Trophoblast cell (in vitro differentiated cells and primary cell): ENCODE measurements at regions not wholly inside any gene's neighbourhood (a gene's known extent, or its start where the extent isn't known, plus 50 kb on each side); places are given as distances from the start of the nearest gene placed in this dataset.
"Not testable (repeated sequence)": the region's sequence is repeated elsewhere in the genome, so short reads cannot be mapped to it uniquely, and the experiment has no call there.

Experiments
- DNase-seq, 2 donors: peaks; one replicate each; pipeline ENCODE4 v3.0.0-alpha.2; 2016
- H2AFZ ChIP-seq: 2 replicates; pipeline ENCODE4 v1.6.1; 2013; ENCODE audit warnings: low read length, moderate library complexity, mild to moderate bottlenecking; ENCODE audit not compliant: insufficient read depth, poor library complexity
- H2AK5ac ChIP-seq: 2 replicates; pipeline ENCODE4 v1.6.1; 2013; ENCODE audit warnings: mild to moderate bottlenecking, low read length
- H2BK120ac ChIP-seq: 2 replicates; pipeline ENCODE4 v1.6.1; 2013; ENCODE audit warnings: low read length, mild to moderate bottlenecking, moderate library complexity; ENCODE audit not compliant: insufficient read depth, poor library complexity
- H2BK12ac ChIP-seq: 2 replicates; pipeline ENCODE4 v1.6.1; 2013; ENCODE audit warnings: mild to moderate bottlenecking, low read length, moderate library complexity
- H2BK5ac ChIP-seq: 2 replicates; pipeline ENCODE4 v1.6.1; 2013; ENCODE audit warnings: low read length, low read depth, moderate library complexity, mild to moderate bottlenecking; ENCODE audit not compliant: poor library complexity
- H3K14ac ChIP-seq: 2 replicates; pipeline ENCODE4 v1.6.1; 2013; ENCODE audit warnings: mild to moderate bottlenecking, low read length
- H3K18ac ChIP-seq: 2 replicates; pipeline ENCODE4 v1.6.1; 2013; ENCODE audit warnings: mild to moderate bottlenecking, low read length
- H3K23ac ChIP-seq: 2 replicates; pipeline ENCODE4 v1.6.1; 2013; ENCODE audit warnings: low read length
- H3K27ac ChIP-seq: 2 replicates; pipeline ENCODE4 v1.5.1; 2013; ENCODE audit warnings: low read depth, mild to moderate bottlenecking, inconsistent platforms, low read length, moderate library complexity
- H3K27me3 ChIP-seq: 2 replicates; pipeline ENCODE4 v1.6.1; 2013; ENCODE audit warnings: inconsistent platforms, mild to moderate bottlenecking, low read length, moderate library complexity; ENCODE audit not compliant: insufficient read depth
- H3K36me3 ChIP-seq, 2 experiments: 1 replicate in 1 of 2; 2 replicates in 1 of 2; pipeline ENCODE4 v1.6.1; 2013; ENCODE audit warnings: low read length in 2 of 2, mild to moderate bottlenecking in 2 of 2, moderate library complexity in 1 of 2; ENCODE audit not compliant: insufficient read depth in 2 of 2, control insufficient read depth in 1 of 2
- H3K4ac ChIP-seq: 2 replicates; pipeline ENCODE4 v1.6.1; 2013; ENCODE audit warnings: low read depth, mild to moderate bottlenecking, low read length, moderate library complexity
- H3K4me1 ChIP-seq, 2 experiments: 1 replicate in 1 of 2; 2 replicates in 1 of 2; pipeline ENCODE4 v1.6.1; 2013; ENCODE audit warnings: low read length in 2 of 2, mild to moderate bottlenecking in 2 of 2, moderate library complexity in 1 of 2; ENCODE audit not compliant: insufficient read depth in 2 of 2, control insufficient read depth in 1 of 2
- H3K4me2 ChIP-seq: 2 replicates; pipeline ENCODE4 v1.6.1; 2013; ENCODE audit warnings: inconsistent platforms, mild to moderate bottlenecking, low read length, moderate library complexity
- H3K4me3 ChIP-seq: 2 replicates; pipeline ENCODE4 v1.5.1; 2013; ENCODE audit warnings: mild to moderate bottlenecking, low read depth, low read length, inconsistent platforms
- H3K79me1 ChIP-seq: one replicate; pipeline ENCODE4 v1.6.1; 2013; ENCODE audit warnings: low read length
- H3K79me2 ChIP-seq: 2 replicates; pipeline ENCODE4 v1.6.1; 2013; ENCODE audit warnings: low read length, mild to moderate bottlenecking; ENCODE audit not compliant: control insufficient read depth, insufficient read depth, poor library complexity
- H3K9ac ChIP-seq: 2 replicates; pipeline ENCODE4 v1.6.1; 2013; ENCODE audit warnings: mild to moderate bottlenecking, low read length
- H3K9me3 ChIP-seq: 2 replicates; pipeline ENCODE4 v1.6.1; 2013; ENCODE audit warnings: low read depth, mild to moderate bottlenecking, control low read depth, inconsistent platforms, low read length; ENCODE audit not compliant: insufficient read depth
- H4K12ac ChIP-seq: 2 replicates; pipeline ENCODE4 v1.6.1; 2013; ENCODE audit warnings: low read depth, mild to moderate bottlenecking, low read length, moderate library complexity
- H4K8ac ChIP-seq: 2 replicates; pipeline ENCODE4 v1.6.1; 2013; ENCODE audit warnings: low read depth, mild to moderate bottlenecking, low read length, moderate library complexity
- H4K91ac ChIP-seq: one replicate; pipeline ENCODE4 v1.6.1; 2013; ENCODE audit warnings: low read depth, mild to moderate bottlenecking, low read length, moderate library complexity
- WGBS: extraction: QIAGEN DNeasy Blood & Tissue Kit; methylation state at CpG from one replicate; pipeline ENCODE4 v1.1.7; 2013; ENCODE audit warnings: missing lambda C conversion rate; ENCODE audit not compliant: insufficient read length, insufficient coverage; ENCODE audit errors: extremely low coverage; 5-methylcytosine and 5-hydroxymethylcytosine counted together

DNA sequence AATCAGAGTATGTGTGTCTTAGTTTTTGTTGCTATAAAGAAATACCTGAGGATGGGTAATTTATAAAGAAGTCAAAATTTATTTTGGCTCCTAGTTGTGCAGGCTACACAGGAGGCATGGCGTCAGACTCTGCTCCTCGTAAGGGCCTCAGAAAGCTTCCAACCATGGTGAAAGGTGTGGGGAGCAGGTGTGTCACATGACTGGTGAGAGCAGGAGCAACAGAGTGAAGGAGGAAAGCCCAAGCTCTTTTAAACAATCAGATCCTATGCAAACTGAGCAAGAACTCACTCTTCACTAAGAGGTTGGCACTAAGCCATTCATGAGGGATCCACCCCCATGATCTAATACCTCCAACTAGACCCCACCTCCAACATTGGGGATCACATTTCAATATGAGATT is 1524.3 kb downstream of the HACE1 start:
- no peak overlapping the region for H4K12ac ChIP-seq
- DNase-seq: no peak
- WGBS: no CpG with 5 or more reads among the region's 2 CpGs

DNA sequence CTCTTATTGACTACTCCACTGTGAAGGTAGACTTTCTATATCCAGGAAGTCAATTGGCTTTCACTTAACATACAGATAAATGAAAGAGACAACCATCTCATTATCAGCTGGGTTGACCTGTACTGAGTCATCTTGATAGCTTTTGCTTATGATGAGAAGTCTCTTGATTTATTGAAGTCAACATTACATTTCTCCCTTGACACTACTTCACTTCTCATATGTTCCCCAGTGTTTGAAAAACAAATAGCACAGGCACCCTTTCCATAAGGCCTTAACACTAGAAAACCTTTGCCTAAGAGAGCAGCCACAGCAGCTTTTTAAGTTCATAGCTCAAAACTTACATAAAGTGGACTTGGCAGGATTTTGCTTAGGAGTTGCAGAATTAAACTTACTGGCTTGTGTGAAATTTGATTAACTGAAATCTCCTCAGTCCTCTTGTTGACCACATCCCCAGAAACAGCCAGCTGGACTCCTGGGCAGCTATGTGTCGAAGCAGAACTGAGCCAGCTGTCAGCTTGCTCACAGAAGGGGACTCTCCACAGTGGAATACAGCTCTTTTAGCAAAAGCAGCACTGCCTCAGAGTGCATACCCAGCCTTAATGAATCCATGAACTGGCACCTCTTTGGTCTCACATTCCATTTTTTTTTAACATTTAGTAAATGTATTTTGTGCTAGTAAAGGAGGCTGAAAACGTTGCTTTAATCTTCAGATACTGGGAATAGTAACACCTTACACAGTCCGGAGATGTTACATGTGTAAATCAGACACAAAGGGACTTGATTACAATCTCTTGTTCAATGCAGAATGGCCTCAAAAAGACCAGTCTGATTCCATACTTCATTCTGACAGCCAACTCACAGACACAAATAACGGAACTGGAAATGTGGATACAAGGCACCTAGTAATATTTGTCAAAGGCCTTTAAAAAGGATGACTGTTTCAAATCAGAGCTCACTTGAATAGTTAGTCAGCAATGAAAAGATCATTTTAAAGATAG is 1532.7 kb downstream of the HACE1 start:
- WGBS: no CpG with 5 or more reads among the region's 4 CpGs
- Histone ChIP-seq H3K4me1 (no peaks in the 10 kb centered on the region), H3K36me3 (no peaks in the 10 kb centered on the region)

More for the DNA sequence above, 1524.3 kb downstream of the HACE1 start:
- Histone ChIP-seq H3K36me3 (no peaks in the 10 kb centered on the region), H3K14ac (no peak overlapping the region), H3K79me1 (no peaks in the 10 kb centered on the region), H3K4me2 (no peak overlapping the region), H4K91ac (no peak overlapping the region), H2AK5ac (no peak overlapping the region), H3K4me3 (no peak overlapping the region), H2AFZ (no peak overlapping the region), H3K18ac (no peak overlapping the region), H3K9ac (no peak overlapping the region), H2BK12ac (no peak overlapping the region), H3K79me2 (no peaks in the 10 kb centered on the region), H3K27me3 (no peaks in the 10 kb centered on the region), H4K8ac (no peak overlapping the region), H2BK120ac (no peak overlapping the region), H3K4me1 (no peaks in the 10 kb centered on the region), H2BK5ac (no peak overlapping the region), H3K23ac (no peak overlapping the region), H3K27ac (no peak overlapping the region), H3K4ac (no peak overlapping the region), H3K9me3 (no peaks in the 10 kb centered on the region)

GRCh38 chr6:103313432-103313831 is 1546.3 kb downstream of the HACE1 start:
- no peak overlapping the region for H4K91ac ChIP-seq
- no peak overlapping the region for H2AK5ac ChIP-seq
- no peak overlapping the region for H2BK12ac ChIP-seq
- no peak overlapping the region for H2BK120ac ChIP-seq
- H3K4me2 ChIP-seq: no peak overlapping the region
- H3K27me3 ChIP-seq: no peaks in the 10 kb centered on the region
- H3K36me3 ChIP-seq: peaks cover 0 to 2% of the 10 kb centered on the region in 2 experiments
- H3K18ac ChIP-seq: no peak overlapping the region
- no peak overlapping the region for H4K12ac ChIP-seq
- H3K4ac ChIP-seq: no peak overlapping the region
- no peak for DNase-seq
- no peak overlapping the region for H3K23ac ChIP-seq
- no peaks in the 10 kb centered on the region for H3K4me1 ChIP-seq
- no peak overlapping the region for H3K4me3 ChIP-seq
- no peak overlapping the region for H3K9ac ChIP-seq
- no peak overlapping the region for H3K27ac ChIP-seq
- H3K14ac ChIP-seq: no peak overlapping the region
- no peak overlapping the region for H2BK5ac ChIP-seq
- H3K9me3 ChIP-seq: peaks cover 4% of the 10 kb centered on the region
- H4K8ac ChIP-seq: no peak overlapping the region
- H2AFZ ChIP-seq: no peak overlapping the region
- no peaks in the 10 kb centered on the region for H3K79me1 ChIP-seq
- H3K79me2 ChIP-seq: no peaks in the 10 kb centered on the region

More for the DNA sequence above, 1532.7 kb downstream of the HACE1 start:
- H3K4me3 ChIP-seq: no peak overlapping the region
- no peaks in the 10 kb centered on the region for H3K9me3 ChIP-seq
- no peak overlapping the region for H2BK5ac ChIP-seq
- H2BK12ac ChIP-seq: no peak overlapping the region
- no peaks in the 10 kb centered on the region for H3K79me2 ChIP-seq
- no peak overlapping the region for H3K4ac ChIP-seq
- H4K8ac ChIP-seq: no peak overlapping the region
- no peak overlapping the region for H2AFZ ChIP-seq
- no peak overlapping the region for H3K18ac ChIP-seq
- H3K14ac ChIP-seq: no peak overlapping the region
- no peaks in the 10 kb centered on the region for H3K79me1 ChIP-seq
- H3K27me3 ChIP-seq: no peaks in the 10 kb centered on the region
- no peak for DNase-seq
- H3K9ac ChIP-seq: no peak overlapping the region
- H3K4me2 ChIP-seq: no peak overlapping the region
- no peak overlapping the region for H3K23ac ChIP-seq
- no peak overlapping the region for H2BK120ac ChIP-seq
- H3K27ac ChIP-seq: no peak overlapping the region
- no peak overlapping the region for H4K12ac ChIP-seq
- H4K91ac ChIP-seq: no peak overlapping the region
- no peak overlapping the region for H2AK5ac ChIP-seq

- H2BK120ac ChIP-seq, H4K91ac ChIP-seq, H3K18ac ChIP-seq, H2BK5ac ChIP-seq, H2AFZ ChIP-seq, H3K79me2 ChIP-seq, H3K4me1 ChIP-seq, H3K4me2 ChIP-seq, H3K9me3 ChIP-seq, H3K36me3 ChIP-seq, H3K27ac ChIP-seq, H3K9ac ChIP-seq, H3K79me1 ChIP-seq, H4K12ac ChIP-seq, H4K8ac ChIP-seq, H3K14ac ChIP-seq, H3K4me3 ChIP-seq, DNase-seq, H2BK12ac ChIP-seq, H3K27me3 ChIP-seq, H3K4ac ChIP-seq, H2AK5ac ChIP-seq, H3K23ac ChIP-seq: not testable (repeated sequence)
- no CpG with 5 or more reads among the region's 35 CpGs for WGBS
Observed at GRCh38 chr6:103294376-103294775, 1565.3 kb downstream of the HACE1 start.
